Ascending aorta (tissue), 2 donors: ENCODE measurements at regions not wholly inside any gene's neighbourhood (a gene's known extent, or its start where the extent isn't known, plus 50 kb on each side); places are given as distances from the start of the nearest gene placed in this dataset.

Experiments
- DNase-seq, 2 donors: peaks; one replicate each; pipeline ENCODE4 v3.0.0-alpha.2; 2019; ENCODE audit warnings: low spot score in 2 of 2
- H3K27ac ChIP-seq, 2 donors: fragments of 200-600 bp; sonication (generic); one replicate each; pipeline ENCODE4 v1.5.1; 2016 to 2017; ENCODE audit warnings: mild to moderate bottlenecking in 1 of 2
- H3K27me3 ChIP-seq: fragments of 200-600 bp; sonication (generic); one replicate; pipeline ENCODE4 v1.5.1; 2017
- H3K36me3 ChIP-seq, 2 donors: fragments of 200-600 bp; sonication (generic); one replicate each; pipeline ENCODE4 v1.5.1; 2016
- H3K4me1 ChIP-seq, 2 donors: fragments of 200-600 bp; sonication (generic); one replicate each; pipeline ENCODE4 v1.5.1; 2016 to 2017; ENCODE audit warnings: mild to moderate bottlenecking in 1 of 2
- H3K4me3 ChIP-seq, 2 donors: fragments of 200-600 bp; sonication (generic); one replicate each; pipeline ENCODE4 v1.5.1; 2016 to 2017; ENCODE audit warnings: mild to moderate bottlenecking in 1 of 2
- H3K9me3 ChIP-seq, 2 donors: fragments of 200-600 bp; sonication (generic); one replicate each; pipeline ENCODE4 v1.5.1; 2016
- intact Hi-C: fragments of 100-400 bp; cut with DNase I; formaldehyde crosslinking; loops from one replicate; pipeline ENCODE4 v1.15.1; 2023
- TF ChIP-seq, protein P1 (sequence below), 3 experiments: fragments of 200-600 bp in 2 of 3; fragments of 450-650 bp in 1 of 3; sonication (generic) in 2 of 3; IDR thresholded peaks; one replicate each; pipeline ENCODE4 v1.5.1; 2016 to 2019; ENCODE audit warnings: antibody characterized with exemption in 3 of 3, mild to moderate bottlenecking in 1 of 3, moderate library complexity in 1 of 3

DNA sequence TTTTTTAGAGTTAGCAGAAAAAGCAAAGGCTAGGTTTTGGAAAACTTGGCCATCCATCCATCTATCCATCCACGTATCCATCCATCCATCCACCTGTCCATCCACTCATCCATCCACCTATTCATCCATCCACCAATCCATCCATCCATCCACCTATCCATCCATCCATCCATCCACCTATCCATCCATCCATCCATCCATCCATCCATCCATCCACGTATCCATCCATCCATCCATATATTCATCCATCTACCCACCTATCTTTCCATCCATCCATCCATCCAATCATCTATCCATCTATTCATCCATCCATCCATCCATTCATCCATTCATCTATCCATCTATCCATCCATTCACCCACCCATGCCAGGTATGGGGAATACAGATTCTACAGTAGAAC is 81.7 kb upstream of the MPP7 start:
- DNase-seq, result no peak
- TF ChIP-seq, protein P1, sequence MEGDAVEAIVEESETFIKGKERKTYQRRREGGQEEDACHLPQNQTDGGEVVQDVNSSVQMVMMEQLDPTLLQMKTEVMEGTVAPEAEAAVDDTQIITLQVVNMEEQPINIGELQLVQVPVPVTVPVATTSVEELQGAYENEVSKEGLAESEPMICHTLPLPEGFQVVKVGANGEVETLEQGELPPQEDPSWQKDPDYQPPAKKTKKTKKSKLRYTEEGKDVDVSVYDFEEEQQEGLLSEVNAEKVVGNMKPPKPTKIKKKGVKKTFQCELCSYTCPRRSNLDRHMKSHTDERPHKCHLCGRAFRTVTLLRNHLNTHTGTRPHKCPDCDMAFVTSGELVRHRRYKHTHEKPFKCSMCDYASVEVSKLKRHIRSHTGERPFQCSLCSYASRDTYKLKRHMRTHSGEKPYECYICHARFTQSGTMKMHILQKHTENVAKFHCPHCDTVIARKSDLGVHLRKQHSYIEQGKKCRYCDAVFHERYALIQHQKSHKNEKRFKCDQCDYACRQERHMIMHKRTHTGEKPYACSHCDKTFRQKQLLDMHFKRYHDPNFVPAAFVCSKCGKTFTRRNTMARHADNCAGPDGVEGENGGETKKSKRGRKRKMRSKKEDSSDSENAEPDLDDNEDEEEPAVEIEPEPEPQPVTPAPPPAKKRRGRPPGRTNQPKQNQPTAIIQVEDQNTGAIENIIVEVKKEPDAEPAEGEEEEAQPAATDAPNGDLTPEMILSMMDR (IDR thresholded peaks at IDR 0.05), result no peak
- H3K4me3 ChIP-seq, result no peak overlapping the region
- H3K27ac ChIP-seq, result no peak overlapping the region
- H3K27me3 ChIP-seq, result no peaks in the 10 kb centered on the region
- intact Hi-C loops, result loop anchor here (2.0 to 10.0 kb wide), 4 partner anchors 210 to 826 kb away; no protein-coding TSS in a partner anchor
- H3K9me3 ChIP-seq, result no peaks in the 10 kb centered on the region
- no peaks in the 10 kb centered on the region for H3K36me3 ChIP-seq
- no peaks in the 10 kb centered on the region for H3K4me1 ChIP-seq

DNA sequence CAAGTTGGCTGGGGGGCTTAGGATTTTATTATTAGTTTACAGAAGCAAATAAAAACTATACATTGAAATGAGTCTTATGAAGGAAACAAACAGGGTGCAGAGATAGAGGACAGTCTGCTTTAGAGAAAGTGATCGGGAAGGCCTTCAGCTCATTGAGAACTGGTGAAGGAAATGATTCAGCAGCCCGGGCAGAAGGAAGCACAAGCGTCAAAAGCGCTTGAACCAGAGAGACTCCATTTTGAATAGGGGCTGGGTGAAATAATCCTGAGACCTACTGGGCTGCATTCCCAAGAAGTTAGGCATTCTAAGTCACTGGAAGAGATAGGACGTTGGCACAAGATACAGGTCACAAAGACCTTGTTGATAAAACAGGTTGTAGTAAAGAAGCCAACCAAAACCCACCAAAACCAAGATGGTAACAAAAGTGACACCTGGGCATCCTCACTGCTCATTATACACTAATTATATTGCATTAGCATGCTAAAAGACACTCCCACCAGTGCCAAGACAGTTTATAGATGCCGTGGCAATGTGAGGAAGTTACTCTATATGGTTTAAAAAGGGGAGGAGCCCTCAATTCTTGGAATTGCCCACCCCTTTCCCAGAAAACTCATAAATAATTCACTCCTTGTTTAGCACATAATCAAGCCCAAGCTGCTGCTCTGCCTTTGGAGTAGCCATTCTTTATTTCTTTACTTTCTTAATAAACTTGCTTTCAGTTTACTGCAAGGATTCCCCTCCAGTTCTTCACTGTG is 83.1 kb upstream of the MPP7 start:
- no peak overlapping the region for H3K27ac ChIP-seq
- H3K36me3 ChIP-seq, result no peaks in the 10 kb centered on the region
- intact Hi-C loops, result loop anchor here (2.0 to 10.0 kb wide), 3 partner anchors 211 to 827 kb away; no protein-coding TSS in a partner anchor
- no peak for DNase-seq
- H3K27me3 ChIP-seq, result no peaks in the 10 kb centered on the region
- H3K4me1 ChIP-seq, result no peaks in the 10 kb centered on the region
- TF ChIP-seq, protein P1 (IDR thresholded peaks at IDR 0.05), result no peak
- no peak overlapping the region for H3K4me3 ChIP-seq
- H3K9me3 ChIP-seq, result no peaks in the 10 kb centered on the region

GRCh38 chr10:28386503-28386868 is 83.6 kb upstream of the MPP7 start:
- H3K4me3 ChIP-seq, result no peak overlapping the region
- H3K36me3 ChIP-seq, result no peaks in the 10 kb centered on the region
- TF ChIP-seq, protein P1 (IDR thresholded peaks at IDR 0.05), result no peak
- intact Hi-C loops, result loop anchor here (10.0 kb wide), 2 partner anchors 212 to 332 kb away; no protein-coding TSS in a partner anchor
- H3K4me1 ChIP-seq, result no peaks in the 10 kb centered on the region
- no peaks in the 10 kb centered on the region for H3K9me3 ChIP-seq
- DNase-seq, result no peak
- H3K27me3 ChIP-seq, result no peaks in the 10 kb centered on the region
- H3K27ac ChIP-seq, result no peak overlapping the region

DNA sequence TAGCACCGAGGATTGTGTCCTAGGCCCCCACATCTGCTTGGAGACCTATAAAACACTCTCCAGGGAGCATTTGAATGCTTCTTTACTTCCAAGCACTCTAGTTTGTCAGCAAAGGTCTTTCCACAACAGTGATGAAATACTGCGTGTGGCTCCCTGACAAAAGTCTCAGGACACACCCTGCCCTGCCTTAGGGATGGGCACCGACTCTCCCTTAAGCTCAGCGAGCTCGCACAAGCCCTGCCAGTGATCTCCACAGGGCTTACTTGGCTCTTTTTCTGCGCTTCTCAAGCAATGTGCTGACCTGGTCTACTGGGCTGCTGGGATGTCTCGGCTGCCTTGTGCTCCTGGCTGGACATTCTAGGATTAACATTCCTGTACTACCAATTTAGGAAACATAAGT is 84.3 kb upstream of the MPP7 start:
- Histone ChIP-seq H3K4me3 (no peak overlapping the region), H3K27me3 (no peaks in the 10 kb centered on the region), H3K9me3 (no peaks in the 10 kb centered on the region), H3K4me1 (no peaks in the 10 kb centered on the region), H3K27ac (no peak overlapping the region), H3K36me3 (no peaks in the 10 kb centered on the region)
- DNase-seq, result no peak
- TF ChIP-seq, protein P1 (IDR thresholded peaks at IDR 0.05), result no peak
- intact Hi-C loops, result loop anchor here (10.0 kb wide), 2 partner anchors 212 to 332 kb away; no protein-coding TSS in a partner anchor

DNA sequence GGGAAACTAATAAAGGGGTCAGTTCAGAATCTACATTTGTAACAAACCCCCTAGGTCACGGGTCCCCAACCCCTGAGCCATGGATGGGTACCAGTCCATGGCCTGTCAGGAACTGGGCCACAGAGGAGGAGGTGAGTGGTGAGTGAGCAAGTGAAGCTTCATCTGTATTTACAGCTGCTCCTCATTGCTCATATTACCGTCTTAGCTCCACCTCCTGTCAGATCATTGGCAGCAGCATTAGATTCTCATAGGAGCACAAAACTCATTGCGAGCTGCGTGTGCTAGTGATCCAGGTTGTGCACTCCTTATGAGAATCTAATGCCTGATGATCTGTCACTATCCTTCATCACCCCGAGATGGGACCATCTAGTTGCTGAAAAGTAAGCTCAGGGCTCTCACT is 88.4 kb upstream of the MPP7 start:
- Histone ChIP-seq H3K27ac (no peak overlapping the region), H3K36me3 (no peaks in the 10 kb centered on the region), H3K4me1 (peaks cover 0 to 3% of the 10 kb centered on the region in 2 donors), H3K9me3 (no peaks in the 10 kb centered on the region), H3K4me3 (no peak overlapping the region), H3K27me3 (no peaks in the 10 kb centered on the region)
- TF ChIP-seq, protein P1 (IDR thresholded peaks at IDR 0.05), result no peak
- intact Hi-C loops, result loop anchor here (10.0 kb wide), 1 partner anchor 946 kb away; no protein-coding TSS in a partner anchor
- no peak for DNase-seq
